ENCODE measurements at regions not wholly inside any gene's neighbourhood (a gene's known extent, or its start where the extent isn't known, plus 50 kb on each side); places are given as distances from the start of the nearest gene placed in this dataset.
"Not testable (repeated sequence)": the region's sequence is repeated elsewhere in the genome, so short reads cannot be mapped to it uniquely, and the experiment has no call there.

GRCh38 chr9:99663856-99664255 is 157.8 kb upstream of the NR4A3 start:
- Mint-ChIP-seq H3K27ac (peak overlapping the region in 1 of 7 donors; percentile 8), H3K27me3 (ENCODE audit: low read depth in 3 of 3) (peaks cover 0 to 6% (median 2%) of the 10 kb centered on the region in 3 donors), H3K36me3 (no peaks in the 10 kb centered on the region), H3K9me3 (peaks cover 0 to 4% (median 0%) of the 10 kb centered on the region in 7 donors), H3K4me1 (peaks cover 9% of the 10 kb centered on the region), H3K4me3 (no peak overlapping the region)
- Histone ChIP-seq H3K79me2 (ENCODE audit: insufficient read depth, low read length) (no peaks in the 10 kb centered on the region), H3K4me2 (replicated peaks; ENCODE audit: extremely low read depth, low read length, poor library complexity, severe bottlenecking) (no peak overlapping the region), H3K4me3 (replicated peaks in 1 of 3; ENCODE audit: low read depth in 2 of 3, low read length in 3 of 3) (no peak overlapping the region), H3K36me3 (replicated peaks in 1 of 2; ENCODE audit: control insufficient read depth in 1 of 2, insufficient read depth in 2 of 2, low read length in 2 of 2) (no peaks in the 10 kb centered on the region), H3K27me3 (ENCODE audit: control insufficient read depth in 2 of 2, insufficient read depth in 2 of 2, low read length in 2 of 2) (no peaks in the 10 kb centered on the region), H3K9me3 (replicated peaks in 1 of 2; ENCODE audit: control insufficient read depth in 1 of 2, insufficient read depth in 1 of 2, low read length in 2 of 2) (no peaks in the 10 kb centered on the region), H3K9ac (ENCODE audit: insufficient read depth, low read length, poor library complexity, severe bottlenecking) (no peak overlapping the region), H3K27ac (ENCODE audit: low read depth in 1 of 2, low read length in 2 of 2) (no peak overlapping the region), H4K20me1 (ENCODE audit: insufficient read depth, low read length) (no peaks in the 10 kb centered on the region), H2AFZ (ENCODE audit: insufficient read depth, low read depth, low read length, poor library complexity, severe bottlenecking) (no peak overlapping the region), H3K4me1 (ENCODE audit: control insufficient read depth in 1 of 2, insufficient read depth in 2 of 2, low read length in 2 of 2) (peaks cover 7 to 17% of the 10 kb centered on the region in 2 donors)
- no peak for TF ChIP-seq CTCF (IDR thresholded peaks at IDR 0.05)
- DNase-seq, result no peak
- intact Hi-C loops (cut with micrococcal nuclease), result loop anchor here in 1 of 2 donors (10.0 kb wide), 1 partner anchor 149 kb away; no protein-coding TSS in a partner anchor
- WGBS (ENCODE audit: insufficient coverage), result no CpG with 5 or more reads among the region's 1 CpG

- peaks cover 2 to 7% (median 2%) of the 10 kb centered on the region in 3 donors for H3K27me3 Mint-ChIP-seq (ENCODE audit: low read depth in 3 of 3)
Observed at GRCh38 chr9:99666571-99666970, 155.1 kb upstream of the NR4A3 start.

GRCh38 chr9:99670886-99671285 is 150.8 kb upstream of the NR4A3 start:
- H3K4me3 Mint-ChIP-seq, result not testable (repeated sequence)

More at GRCh38 chr9:99666571-99666970, 155.1 kb upstream of the NR4A3 start:
- no peak overlapping the region for H3K27ac ChIP-seq (ENCODE audit: low read depth in 1 of 2, low read length in 2 of 2)
- Mint-ChIP-seq H3K9me3 (peaks cover 0 to 7% (median 1%) of the 10 kb centered on the region in 7 donors), H3K36me3 (no peaks in the 10 kb centered on the region), H3K27ac (peak overlapping the region in 1 of 7 donors; percentile 68), H3K4me3 (no peak overlapping the region), H3K4me1 (no peaks in the 10 kb centered on the region)
- H3K36me3 ChIP-seq (replicated peaks in 1 of 2; ENCODE audit: control insufficient read depth in 1 of 2, insufficient read depth in 2 of 2, low read length in 2 of 2), result no peaks in the 10 kb centered on the region
- intact Hi-C loops (cut with micrococcal nuclease), result loop anchor here in 1 of 2 donors (10.0 kb wide), 1 partner anchor 152 kb away; no protein-coding TSS in a partner anchor
- H3K79me2 ChIP-seq (ENCODE audit: insufficient read depth, low read length), result no peaks in the 10 kb centered on the region
- no peak for TF ChIP-seq CTCF (IDR thresholded peaks at IDR 0.05)
- no peaks in the 10 kb centered on the region for H4K20me1 ChIP-seq (ENCODE audit: insufficient read depth, low read length)
- H3K4me3 ChIP-seq (replicated peaks in 1 of 3; ENCODE audit: low read depth in 2 of 3, low read length in 3 of 3), result no peak overlapping the region
- no peak overlapping the region for H3K9ac ChIP-seq (ENCODE audit: insufficient read depth, low read length, poor library complexity, severe bottlenecking)
- no peak overlapping the region for H2AFZ ChIP-seq (ENCODE audit: insufficient read depth, low read depth, low read length, poor library complexity, severe bottlenecking)
- H3K27me3 ChIP-seq (ENCODE audit: control insufficient read depth in 2 of 2, insufficient read depth in 2 of 2, low read length in 2 of 2), result no peaks in the 10 kb centered on the region
- no peaks in the 10 kb centered on the region for H3K9me3 ChIP-seq (replicated peaks in 1 of 2; ENCODE audit: control insufficient read depth in 1 of 2, insufficient read depth in 1 of 2, low read length in 2 of 2)
- no peak overlapping the region for H3K4me2 ChIP-seq (replicated peaks; ENCODE audit: extremely low read depth, low read length, poor library complexity, severe bottlenecking)
- H3K4me1 ChIP-seq (ENCODE audit: control insufficient read depth in 1 of 2, insufficient read depth in 2 of 2, low read length in 2 of 2), result no peaks in the 10 kb centered on the region
- no peak for DNase-seq

More at GRCh38 chr9:99670886-99671285, 150.8 kb upstream of the NR4A3 start:
- H3K9ac ChIP-seq (ENCODE audit: insufficient read depth, low read length, poor library complexity, severe bottlenecking); H3K36me3 Mint-ChIP-seq; DNase-seq; H3K4me1 ChIP-seq (ENCODE audit: control insufficient read depth in 1 of 2, insufficient read depth in 2 of 2, low read length in 2 of 2); H3K4me2 ChIP-seq (replicated peaks; ENCODE audit: extremely low read depth, low read length, poor library complexity, severe bottlenecking); H4K20me1 ChIP-seq (ENCODE audit: insufficient read depth, low read length); H3K9me3 ChIP-seq (replicated peaks in 1 of 2; ENCODE audit: control insufficient read depth in 1 of 2, insufficient read depth in 1 of 2, low read length in 2 of 2); H3K27ac Mint-ChIP-seq; H3K27me3 ChIP-seq (ENCODE audit: control insufficient read depth in 2 of 2, insufficient read depth in 2 of 2, low read length in 2 of 2); H3K79me2 ChIP-seq (ENCODE audit: insufficient read depth, low read length); H3K36me3 ChIP-seq (replicated peaks in 1 of 2; ENCODE audit: control insufficient read depth in 1 of 2, insufficient read depth in 2 of 2, low read length in 2 of 2); H3K27me3 Mint-ChIP-seq (ENCODE audit: low read depth in 3 of 3); H2AFZ ChIP-seq (ENCODE audit: insufficient read depth, low read depth, low read length, poor library complexity, severe bottlenecking); H3K4me3 ChIP-seq (replicated peaks in 1 of 3; ENCODE audit: low read depth in 2 of 3, low read length in 3 of 3); intact Hi-C loops (cut with micrococcal nuclease); H3K4me1 Mint-ChIP-seq; H3K27ac ChIP-seq (ENCODE audit: low read depth in 1 of 2, low read length in 2 of 2): not testable (repeated sequence)
- H3K9me3 Mint-ChIP-seq, result peaks cover 3 to 14% (median 7%) of the 10 kb centered on the region in 7 donors
- WGBS (ENCODE audit: insufficient coverage), result 92% methylated on average over 7 of the region's 7 CpGs

Measured in CD14-positive monocyte (primary cell).